ENCODE measurements at regions not wholly inside any gene's neighbourhood (a gene's known extent, or its start where the extent isn't known, plus 50 kb on each side); places are given as distances from the start of the nearest gene placed in this dataset.
A peak's percentile ranks its signal among the peaks of the same experiment; 100 is the strongest.

- in situ Hi-C loops (cut with MboI; ENCODE audit: low pct_unique_long_range_greater_than_20kb, low sequenced_read_pairs): no loop called here
- DNase-seq: no peak
Observed at GRCh38 chr9:18012170-18012569, 433.3 kb downstream of the SH3GL2 start.

GRCh38 chr9:18014556-18014955 is 435.7 kb downstream of the SH3GL2 start:
- in situ Hi-C loops (cut with MboI; ENCODE audit: low pct_unique_long_range_greater_than_20kb, low sequenced_read_pairs): no loop called here
- DNase-seq: no peak

- in situ Hi-C loops (cut with MboI; ENCODE audit: low pct_unique_long_range_greater_than_20kb, low sequenced_read_pairs): no loop called here
- no peak for DNase-seq
Observed at GRCh38 chr9:18015116-18015515, 436.2 kb downstream of the SH3GL2 start.

GRCh38 chr9:18017136-18017535 is 438.3 kb downstream of the SH3GL2 start:
- DNase-seq: no peak
- in situ Hi-C loops (cut with MboI; ENCODE audit: low pct_unique_long_range_greater_than_20kb, low sequenced_read_pairs): no loop called here

- in situ Hi-C loops (cut with MboI; ENCODE audit: low pct_unique_long_range_greater_than_20kb, low sequenced_read_pairs): no loop called here
- no peak for DNase-seq
Observed at GRCh38 chr9:18018221-18018620, 439.4 kb downstream of the SH3GL2 start.

GRCh38 chr9:18018661-18019060 is 439.8 kb downstream of the SH3GL2 start:
- no peak for DNase-seq
- in situ Hi-C loops (cut with MboI; ENCODE audit: low pct_unique_long_range_greater_than_20kb, low sequenced_read_pairs): no loop called here

GRCh38 chr9:18020121-18020745 is 441.4 kb downstream of the SH3GL2 start:
- in situ Hi-C loops (cut with MboI; ENCODE audit: low pct_unique_long_range_greater_than_20kb, low sequenced_read_pairs): no loop called here
- peak; percentile 7 for DNase-seq

GRCh38 chr9:18022642-18023041 is 443.8 kb downstream of the SH3GL2 start:
- in situ Hi-C loops (cut with MboI; ENCODE audit: low pct_unique_long_range_greater_than_20kb, low sequenced_read_pairs): no loop called here
- DNase-seq: no peak

GRCh38 chr9:18023332-18023731 is 444.5 kb downstream of the SH3GL2 start:
- no peak for DNase-seq
- in situ Hi-C loops (cut with MboI; ENCODE audit: low pct_unique_long_range_greater_than_20kb, low sequenced_read_pairs): no loop called here

- no peak for DNase-seq
Observed at GRCh38 chr9:18032636-18033035, 441.3 kb upstream of the ADAMTSL1 start.

GRCh38 chr9:18036422-18037187 is 437.3 kb upstream of the ADAMTSL1 start:
- in situ Hi-C loops (cut with MboI; ENCODE audit: low pct_unique_long_range_greater_than_20kb, low sequenced_read_pairs): no loop called here

More at GRCh38 chr9:18032636-18033035, 441.3 kb upstream of the ADAMTSL1 start:
- in situ Hi-C loops (cut with MboI; ENCODE audit: low pct_unique_long_range_greater_than_20kb, low sequenced_read_pairs): no loop called here

GRCh38 chr9:18037981-18038380 is 436.0 kb upstream of the ADAMTSL1 start:
- no peak for DNase-seq

More at GRCh38 chr9:18036422-18037187, 437.3 kb upstream of the ADAMTSL1 start:
- no peak for DNase-seq

GRCh38 chr9:18040327-18040726 is 433.6 kb upstream of the ADAMTSL1 start:
- DNase-seq: no peak
- in situ Hi-C loops (cut with MboI; ENCODE audit: low pct_unique_long_range_greater_than_20kb, low sequenced_read_pairs): no loop called here

More at GRCh38 chr9:18037981-18038380, 436.0 kb upstream of the ADAMTSL1 start:
- in situ Hi-C loops (cut with MboI; ENCODE audit: low pct_unique_long_range_greater_than_20kb, low sequenced_read_pairs): no loop called here

GRCh38 chr9:18043978-18044377 is 430.0 kb upstream of the ADAMTSL1 start:
- DNase-seq: no peak
- in situ Hi-C loops (cut with MboI; ENCODE audit: low pct_unique_long_range_greater_than_20kb, low sequenced_read_pairs): no loop called here

- DNase-seq: no peak
- in situ Hi-C loops (cut with MboI; ENCODE audit: low pct_unique_long_range_greater_than_20kb, low sequenced_read_pairs): no loop called here
Observed at GRCh38 chr9:18045326-18045725, 428.6 kb upstream of the ADAMTSL1 start.

- DNase-seq: no peak
- in situ Hi-C loops (cut with MboI; ENCODE audit: low pct_unique_long_range_greater_than_20kb, low sequenced_read_pairs): no loop called here
Observed at GRCh38 chr9:18046068-18046467, 427.9 kb upstream of the ADAMTSL1 start.

- no peak for DNase-seq
- in situ Hi-C loops (cut with MboI; ENCODE audit: low pct_unique_long_range_greater_than_20kb, low sequenced_read_pairs): no loop called here
Observed at GRCh38 chr9:18051638-18052037, 422.3 kb upstream of the ADAMTSL1 start.

GRCh38 chr9:18052060-18052459 is 421.9 kb upstream of the ADAMTSL1 start:
- DNase-seq: no peak
- in situ Hi-C loops (cut with MboI; ENCODE audit: low pct_unique_long_range_greater_than_20kb, low sequenced_read_pairs): no loop called here

- no peak for DNase-seq
- in situ Hi-C loops (cut with MboI; ENCODE audit: low pct_unique_long_range_greater_than_20kb, low sequenced_read_pairs): no loop called here
Observed at GRCh38 chr9:18056269-18056992, 417.5 kb upstream of the ADAMTSL1 start.

GRCh38 chr9:18056993-18057369 is 417.0 kb upstream of the ADAMTSL1 start:
- no peak for DNase-seq
- in situ Hi-C loops (cut with MboI; ENCODE audit: low pct_unique_long_range_greater_than_20kb, low sequenced_read_pairs): no loop called here
